SK-N-MC (cell line): ENCODE measurements at regions not wholly inside any gene's neighbourhood (a gene's known extent, or its start where the extent isn't known, plus 50 kb on each side); places are given as distances from the start of the nearest gene placed in this dataset.

Source experiments
- EZH2 ChIP-seq: fragments of 200-600 bp; sonication (generic); IDR thresholded peaks from one replicate; pipeline ENCODE4 v1.6.1; 2017; ENCODE audit warnings: antibody characterized with exemption
- POLR2AphosphoS5 ChIP-seq: IDR thresholded peaks from 2 replicates; pipeline ENCODE4 v1.6.1; 2012; ENCODE audit warnings: mild to moderate bottlenecking, low read depth, low read length, borderline replicate concordance

DNA sequence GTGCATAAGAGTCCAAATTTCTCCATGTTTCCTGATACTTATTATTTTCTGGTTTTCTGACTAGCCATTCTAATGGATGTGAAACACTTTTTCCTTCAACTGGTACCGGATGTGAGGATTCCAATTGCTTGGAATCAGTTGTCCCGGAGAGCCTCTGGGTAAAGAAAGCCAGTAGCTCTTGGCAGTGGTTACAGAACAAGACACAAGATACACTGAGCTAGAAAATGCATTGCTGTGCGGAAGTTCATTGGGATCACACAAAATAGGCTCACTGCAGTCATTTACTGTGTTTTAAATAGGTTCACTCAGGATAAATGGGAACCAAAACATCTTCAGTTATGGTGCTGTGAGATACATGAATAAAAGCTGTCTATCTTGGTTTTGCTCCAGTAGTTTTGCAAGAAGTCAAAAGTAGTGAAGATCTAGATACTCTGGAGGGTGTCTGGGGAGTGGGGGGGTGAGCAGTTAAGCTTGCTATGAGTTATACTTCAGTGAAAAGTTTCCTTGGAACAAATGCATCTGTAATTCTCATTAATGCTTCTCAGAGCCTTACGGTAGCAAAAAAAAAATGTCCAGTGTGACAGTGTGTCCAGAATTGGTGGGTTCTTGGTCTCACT, 54.4 kb upstream of the RNF182 start:
- TF ChIP-seq EZH2 (no peak), POLR2AphosphoS5 (no peak)
